Gastrocnemius medialis (tissue), 4 donors: ENCODE measurements at regions not wholly inside any gene's neighbourhood (a gene's known extent, or its start where the extent isn't known, plus 50 kb on each side); places are given as distances from the start of the nearest gene placed in this dataset.

Experiments
- ATAC-seq, 2 donors: fragments of 150-250 bp; one replicate each; pipeline ENCODE4 v1.9.1; 2016
- DNase-seq, 2 donors: peaks; one replicate each; pipeline ENCODE4 v3.0.0-alpha.2; 2019
- H3K27ac ChIP-seq, 4 donors: fragments of 200-600 bp; sonication (generic); 1 replicate in 1 of 4; 2 replicates in 3 of 4; pipeline ENCODE4 v1.5.1; 2016 to 2018; ENCODE audit warnings: mild to moderate bottlenecking in 2 of 4, moderate library complexity in 1 of 4
- H3K27me3 ChIP-seq, 3 donors: fragments of 200-600 bp; sonication (generic) in 2 of 3; 1 replicate in 1 of 3; 2 replicates in 2 of 3; pipeline versions ENCODE4 v1.5.1 to v1.6.0; 2016 to 2019; ENCODE audit warnings: mild to moderate bottlenecking in 1 of 3, moderate library complexity in 1 of 3
- H3K36me3 ChIP-seq, 2 donors: fragments of 200-600 bp; sonication (generic) in 1 of 2; one replicate each; pipeline ENCODE4 v1.5.1; 2017 to 2018
- H3K4me1 ChIP-seq, 2 donors: fragments of 200-600 bp; sonication (generic) in 1 of 2; one replicate each; pipeline ENCODE4 v1.5.1; 2016 to 2017; ENCODE audit warnings: mild to moderate bottlenecking in 2 of 2
- H3K4me3 ChIP-seq, 4 donors: fragments of 200-600 bp; sonication (generic) in 3 of 4; 1 replicate in 1 of 4; 2 replicates in 3 of 4; pipeline ENCODE4 v1.5.1; 2016 to 2019; ENCODE audit warnings: mild to moderate bottlenecking in 2 of 4
- H3K9me3 ChIP-seq, 3 donors: fragments of 200-600 bp; sonication (generic) in 2 of 3; 1 replicate in 1 of 3; 2 replicates in 2 of 3; pipeline ENCODE4 v1.5.1; 2016 to 2019
- CTCF ChIP-seq, 5 experiments: fragments of 450-650 bp in 3 of 5; fragments of 200-600 bp in 2 of 5; sonication (generic) in 2 of 5; IDR thresholded peaks in 4 of 5; conservative IDR thresholded peaks in 1 of 5; 1 replicate in 4 of 5; 2 replicates in 1 of 5; pipeline ENCODE4 v1.5.1; 2016 to 2019; ENCODE audit warnings: antibody characterized with exemption in 5 of 5, mild to moderate bottlenecking in 3 of 5, moderate library complexity in 3 of 5
- POLR2A ChIP-seq, 2 donors: fragments of 450-650 bp; IDR thresholded peaks; one replicate each; pipeline ENCODE4 v1.6.1; 2017; ENCODE audit warnings: antibody characterized with exemption in 2 of 2, mild to moderate bottlenecking in 2 of 2, moderate library complexity in 2 of 2
- in situ Hi-C, 4 donors: fragments of 200-750 bp; cut with MboI; loops; one replicate each; pipeline versions ENCODE4 v1.15.0 to v1.8.0; 2017; ENCODE audit warnings: low sequenced_read_pairs in 4 of 4
- intact Hi-C: fragments of 100-400 bp; cut with DNase I; formaldehyde crosslinking; loops from one replicate; pipeline ENCODE4 v1.15.1; 2023; ENCODE audit warnings: low total_unique reads

GRCh38 chr10:128735996-128736395, 609.8 kb upstream of the MKI67 start:
- H3K4me3 ChIP-seq, result no peak overlapping the region

GRCh38 chr10:128738386-128738915, 612.2 kb upstream of the MKI67 start:
- H3K36me3 ChIP-seq, result no peaks in the 10 kb centered on the region
- no peaks in the 10 kb centered on the region for H3K9me3 ChIP-seq
- TF ChIP-seq POLR2A (IDR thresholded peaks at IDR 0.05), result no peak
- TF ChIP-seq CTCF (IDR thresholded peaks at IDR 0.05 in 4 of 5, conservative IDR thresholded peaks at IDR 0.05 in 1 of 5), result no peak
- intact Hi-C loops, result no loop called here
- no peak for ATAC-seq
- no peak overlapping the region for H3K4me3 ChIP-seq
- in situ Hi-C loops, result no loop called here
- peaks cover 0 to 3% (median 0%) of the 10 kb centered on the region in 3 donors for H3K27me3 ChIP-seq
- DNase-seq, result no peak
- H3K27ac ChIP-seq, result no peak overlapping the region
- no peaks in the 10 kb centered on the region for H3K4me1 ChIP-seq

More at GRCh38 chr10:128735996-128736395, 609.8 kb upstream of the MKI67 start:
- Histone ChIP-seq H3K36me3 (no peaks in the 10 kb centered on the region), H3K27ac (no peak overlapping the region), H3K27me3 (peaks cover 0 to 3% (median 0%) of the 10 kb centered on the region in 3 donors), H3K4me1 (no peaks in the 10 kb centered on the region), H3K9me3 (no peaks in the 10 kb centered on the region)
- intact Hi-C loops (no loop called here), in situ Hi-C loops (no loop called here)
- ATAC-seq (no peak), DNase-seq (no peak)
- TF ChIP-seq POLR2A (IDR thresholded peaks at IDR 0.05) (no peak), CTCF (IDR thresholded peaks at IDR 0.05 in 4 of 5, conservative IDR thresholded peaks at IDR 0.05 in 1 of 5) (no peak)

GRCh38 chr10:128739930-128740329, 613.7 kb upstream of the MKI67 start:
- no peaks in the 10 kb centered on the region for H3K36me3 ChIP-seq
- TF ChIP-seq CTCF (IDR thresholded peaks at IDR 0.05 in 4 of 5, conservative IDR thresholded peaks at IDR 0.05 in 1 of 5) (no peak), POLR2A (IDR thresholded peaks at IDR 0.05) (no peak)
- ATAC-seq, result no peak
- no peak for DNase-seq
- no peak overlapping the region for H3K27ac ChIP-seq
- H3K27me3 ChIP-seq, result peaks cover 0 to 3% (median 0%) of the 10 kb centered on the region in 3 donors
- in situ Hi-C loops, result no loop called here
- H3K9me3 ChIP-seq, result no peaks in the 10 kb centered on the region
- intact Hi-C loops, result no loop called here
- H3K4me3 ChIP-seq, result no peak overlapping the region
- no peaks in the 10 kb centered on the region for H3K4me1 ChIP-seq

- H3K9me3 ChIP-seq, result no peaks in the 10 kb centered on the region
- H3K27me3 ChIP-seq, result peaks cover 0 to 3% (median 0%) of the 10 kb centered on the region in 3 donors
- DNase-seq, result no peak
- in situ Hi-C loops (no loop called here), intact Hi-C loops (no loop called here)
- H3K4me1 ChIP-seq, result no peaks in the 10 kb centered on the region
- TF ChIP-seq POLR2A (IDR thresholded peaks at IDR 0.05) (no peak), CTCF (IDR thresholded peaks at IDR 0.05 in 4 of 5, conservative IDR thresholded peaks at IDR 0.05 in 1 of 5) (no peak)
- no peak for ATAC-seq
- no peaks in the 10 kb centered on the region for H3K36me3 ChIP-seq
- no peak overlapping the region for H3K27ac ChIP-seq
- H3K4me3 ChIP-seq, result no peak overlapping the region
Observed at GRCh38 chr10:128741180-128741579, 615.0 kb upstream of the MKI67 start.

GRCh38 chr10:128741680-128742079, 615.5 kb upstream of the MKI67 start:
- ATAC-seq (no peak), DNase-seq (no peak)
- Histone ChIP-seq H3K4me3 (no peak overlapping the region), H3K36me3 (no peaks in the 10 kb centered on the region), H3K4me1 (no peaks in the 10 kb centered on the region), H3K27me3 (peaks cover 0 to 3% (median 0%) of the 10 kb centered on the region in 3 donors), H3K9me3 (no peaks in the 10 kb centered on the region), H3K27ac (no peak overlapping the region)
- intact Hi-C loops (no loop called here), in situ Hi-C loops (no loop called here)
- no peak for TF ChIP-seq POLR2A (IDR thresholded peaks at IDR 0.05)
- TF ChIP-seq CTCF (IDR thresholded peaks at IDR 0.05 in 4 of 5, conservative IDR thresholded peaks at IDR 0.05 in 1 of 5), result no peak
